RWPE1 (cell line): ENCODE measurements at regions not wholly inside any gene's neighbourhood (a gene's known extent, or its start where the extent isn't known, plus 50 kb on each side); places are given as distances from the start of the nearest gene placed in this dataset.

Source experiments
- CTCF ChIA-PET: fragments of 350-600 bp; sonication (Branson Sonifier 250); formaldehyde crosslinking; extraction: SDS; loops from one replicate; lab custom pipeline; 2021; lab: Yijun Ruan, JAX
- POLR2A ChIA-PET: fragments of 400-600 bp; formaldehyde crosslinking; extraction: SDS; loops from one replicate; lab custom pipeline; 2020; ENCODE audit warnings: antibody characterized with exemption; ENCODE audit not compliant: low non-redundant PET; lab: Yijun Ruan, JAX
- DNase-seq: peaks from one replicate; pipeline ENCODE4 v3.0.0; 2012; ENCODE audit warnings: low spot score
- H3K27ac ChIP-seq: fragments of 450-650 bp; 2 replicates; pipeline ENCODE4 v1.5.1; 2017
- TF ChIP-seq, protein P1 (sequence below): fragments of 450-650 bp; conservative IDR thresholded peaks from 2 replicates; pipeline ENCODE4 v1.5.1; 2017; ENCODE audit warnings: low read depth, mild to moderate bottlenecking

DNA sequence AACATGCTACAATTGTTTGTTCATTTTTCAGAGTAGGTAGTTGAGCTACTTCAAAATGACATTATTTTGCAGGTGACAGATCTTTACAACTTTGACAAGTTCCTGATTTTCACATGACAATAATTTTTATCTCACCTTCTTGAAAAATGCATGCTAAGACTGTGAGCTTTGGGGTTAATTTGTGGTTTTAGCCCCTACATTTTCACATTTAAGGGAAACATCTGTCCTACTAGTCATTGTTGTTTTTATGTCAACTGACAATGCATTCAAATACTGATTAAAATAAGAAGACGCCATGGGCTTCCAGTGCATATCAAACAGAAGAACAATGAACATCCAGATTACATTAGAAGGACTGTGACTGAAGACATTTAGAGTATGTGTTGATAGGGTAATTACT, 1470.8 kb upstream of the TENM4 start:
- TF ChIP-seq, protein P1, sequence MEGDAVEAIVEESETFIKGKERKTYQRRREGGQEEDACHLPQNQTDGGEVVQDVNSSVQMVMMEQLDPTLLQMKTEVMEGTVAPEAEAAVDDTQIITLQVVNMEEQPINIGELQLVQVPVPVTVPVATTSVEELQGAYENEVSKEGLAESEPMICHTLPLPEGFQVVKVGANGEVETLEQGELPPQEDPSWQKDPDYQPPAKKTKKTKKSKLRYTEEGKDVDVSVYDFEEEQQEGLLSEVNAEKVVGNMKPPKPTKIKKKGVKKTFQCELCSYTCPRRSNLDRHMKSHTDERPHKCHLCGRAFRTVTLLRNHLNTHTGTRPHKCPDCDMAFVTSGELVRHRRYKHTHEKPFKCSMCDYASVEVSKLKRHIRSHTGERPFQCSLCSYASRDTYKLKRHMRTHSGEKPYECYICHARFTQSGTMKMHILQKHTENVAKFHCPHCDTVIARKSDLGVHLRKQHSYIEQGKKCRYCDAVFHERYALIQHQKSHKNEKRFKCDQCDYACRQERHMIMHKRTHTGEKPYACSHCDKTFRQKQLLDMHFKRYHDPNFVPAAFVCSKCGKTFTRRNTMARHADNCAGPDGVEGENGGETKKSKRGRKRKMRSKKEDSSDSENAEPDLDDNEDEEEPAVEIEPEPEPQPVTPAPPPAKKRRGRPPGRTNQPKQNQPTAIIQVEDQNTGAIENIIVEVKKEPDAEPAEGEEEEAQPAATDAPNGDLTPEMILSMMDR = no peak
- ChIA-PET CTCF (no interaction called here), POLR2A (no interaction called here)
- no peak overlapping the region for H3K27ac ChIP-seq
- no peak for DNase-seq

DNA sequence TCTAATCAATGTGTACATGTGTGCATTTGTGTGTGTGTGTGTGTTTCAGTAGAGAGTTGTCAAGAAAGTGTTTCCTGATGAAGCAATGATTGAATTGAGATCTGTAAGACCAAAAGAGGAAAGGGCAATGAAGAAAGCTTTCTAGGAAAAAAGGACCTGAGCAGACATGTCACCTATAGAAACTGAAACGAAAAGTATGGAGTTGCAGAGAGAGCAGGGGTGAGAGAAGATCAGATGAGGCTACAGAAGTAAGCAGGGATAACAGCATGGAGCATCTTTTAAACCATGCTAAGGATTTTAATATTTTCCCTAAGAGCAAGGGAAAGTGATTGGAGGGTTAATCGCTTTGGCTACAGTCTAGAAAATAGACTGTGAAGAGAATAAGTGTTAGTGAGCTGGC, 1459.4 kb upstream of the TENM4 start:
- TF ChIP-seq, protein P1 = no peak
- CTCF ChIA-PET = no interaction called here
- POLR2A ChIA-PET = no interaction called here
- no peak overlapping the region for H3K27ac ChIP-seq
- DNase-seq = no peak

- POLR2A ChIA-PET = no interaction called here
- H3K27ac ChIP-seq = no peak overlapping the region
- DNase-seq = peak; percentile 5
- CTCF ChIA-PET = no interaction called here
- TF ChIP-seq, protein P1 = no peak
Measured at GRCh38 chr11:80899381-80899780, 1458.6 kb upstream of the TENM4 start.

- TF ChIP-seq, protein P1 = no peak
- CTCF ChIA-PET = no interaction called here
- POLR2A ChIA-PET = no interaction called here
- H3K27ac ChIP-seq = no peak overlapping the region
- DNase-seq = no peak
Measured at GRCh38 chr11:80898910-80899309, 1458.1 kb upstream of the TENM4 start.

- POLR2A ChIA-PET = no interaction called here
- no peak for DNase-seq
- TF ChIP-seq, protein P1 = no peak
- H3K27ac ChIP-seq = no peak overlapping the region
- CTCF ChIA-PET = no interaction called here
Measured at GRCh38 chr11:80886684-80887083, 1445.9 kb upstream of the TENM4 start.

DNA sequence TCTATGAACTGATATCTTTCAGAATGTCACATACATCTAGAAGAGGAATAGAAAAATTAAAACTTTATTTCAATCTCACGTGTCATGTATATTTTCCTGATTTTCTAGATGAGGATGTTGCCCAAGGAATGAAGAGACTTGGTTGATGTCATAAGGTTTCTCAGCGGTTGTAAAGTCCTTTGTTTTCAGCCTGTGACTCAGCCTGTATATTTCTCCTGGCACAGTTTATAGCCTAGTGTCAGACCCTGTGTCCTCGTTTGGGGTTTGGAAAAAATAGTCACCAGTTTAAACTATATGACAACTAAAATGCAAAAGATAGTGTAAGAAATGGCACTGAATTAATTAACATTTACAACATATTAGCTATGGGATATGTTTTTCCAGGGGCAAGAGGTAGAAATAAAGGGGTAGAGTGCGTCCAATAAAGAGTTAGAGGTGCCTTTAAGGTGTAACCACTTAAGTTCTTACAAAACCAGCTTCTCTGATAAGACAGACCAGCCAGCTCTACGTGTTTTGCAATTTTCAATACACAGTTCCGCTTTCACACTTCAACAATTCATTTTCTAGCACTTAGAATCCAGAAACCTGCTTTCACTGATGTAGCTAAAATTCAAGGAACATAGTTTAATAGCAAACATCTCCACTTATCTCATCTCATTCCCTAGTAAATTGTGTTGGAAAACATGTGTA, 1432.6 kb upstream of the TENM4 start:
- DNase-seq = peak; percentile 53
- H3K27ac ChIP-seq = no peak overlapping the region
- POLR2A ChIA-PET = no interaction called here
- CTCF ChIA-PET = no interaction called here
- TF ChIP-seq, protein P1 = no peak
